Stomach (tissue), 8 donors: ENCODE measurements at regions not wholly inside any gene's neighbourhood (a gene's known extent, or its start where the extent isn't known, plus 50 kb on each side); places are given as distances from the start of the nearest gene placed in this dataset.

Experiments used
- DNase-seq, 2 donors: peaks; one replicate each; pipeline versions ENCODE4 v3.0.0 to v3.0.0-alpha.2; 2013 to 2019
- H3K27ac ChIP-seq, 5 donors: fragments of 200-600 bp in 4 of 5; sonication (generic) in 4 of 5; one replicate each; pipeline ENCODE4 v1.5.1; 2013 to 2019; ENCODE audit warnings: mild to moderate bottlenecking in 1 of 5, moderate library complexity in 1 of 5
- H3K27me3 ChIP-seq, 3 donors: fragments of 200-600 bp; sonication (generic); one replicate each; pipeline ENCODE4 v1.5.1; 2017 to 2019; ENCODE audit warnings: mixed run types in 1 of 3
- H3K36me3 ChIP-seq, 4 donors: fragments of 200-600 bp; sonication (generic); 1 replicate in 3 of 4; 2 replicates in 1 of 4; pipeline ENCODE4 v1.5.1; 2016 to 2019
- H3K4me1 ChIP-seq, 4 donors: fragments of 200-600 bp; sonication (generic); one replicate each; pipeline ENCODE4 v1.5.1; 2016 to 2019
- H3K4me3 ChIP-seq, 4 donors: fragments of 200-600 bp; sonication (generic) in 3 of 4; one replicate each; pipeline ENCODE4 v1.5.1; 2016 to 2019; ENCODE audit warnings: mild to moderate bottlenecking in 1 of 4
- H3K9me3 ChIP-seq, 4 donors: fragments of 200-600 bp; sonication (generic); one replicate each; pipeline ENCODE4 v1.5.1; 2016 to 2019
- CTCF ChIP-seq, 7 experiments: fragments of 450-650 bp in 4 of 7; fragments of 200-600 bp in 3 of 7; sonication (generic) in 3 of 7; IDR thresholded peaks; one replicate each; pipeline ENCODE4 v1.5.1; 2016 to 2019; ENCODE audit warnings: antibody characterized with exemption in 7 of 7, control low read depth in 2 of 7, mild to moderate bottlenecking in 1 of 7
- EP300 ChIP-seq: sonication (generic); formaldehyde crosslinking; IDR thresholded peaks from one replicate; pipeline ENCODE4 v1.6.1; 2017; ENCODE audit warnings: antibody characterized with exemption
- POLR2A ChIP-seq, 4 donors: fragments of 450-650 bp; IDR thresholded peaks; one replicate each; pipeline ENCODE4 v1.6.1; 2016; ENCODE audit warnings: antibody characterized with exemption in 4 of 4, control low read depth in 2 of 4, mild to moderate bottlenecking in 1 of 4, moderate library complexity in 1 of 4
- POLR2AphosphoS5 ChIP-seq, 3 donors: sonication (generic); formaldehyde crosslinking; IDR thresholded peaks; one replicate each; pipeline ENCODE4 v1.6.1; 2016; ENCODE audit warnings: antibody characterized with exemption in 3 of 3
- WGBS, 5 donors: extraction: QIAGEN DNeasy Blood & Tissue Kit in 3 of 5; methylation state at CpG; one replicate each; pipeline versions ENCODE4 v1.1.5 to v1.1.7; 2013 to 2018; 5-methylcytosine and 5-hydroxymethylcytosine counted together
- intact Hi-C: fragments of 100-400 bp; cut with DNase I; formaldehyde crosslinking; loops from one replicate; pipeline ENCODE4 v1.15.1; 2023; ENCODE audit warnings: low total_unique reads
- donor health status: healthy with polysubstance abuse.
- donor health status: Bipolar disorder and iron deficiency.
- donor health status: healthy.

DNA sequence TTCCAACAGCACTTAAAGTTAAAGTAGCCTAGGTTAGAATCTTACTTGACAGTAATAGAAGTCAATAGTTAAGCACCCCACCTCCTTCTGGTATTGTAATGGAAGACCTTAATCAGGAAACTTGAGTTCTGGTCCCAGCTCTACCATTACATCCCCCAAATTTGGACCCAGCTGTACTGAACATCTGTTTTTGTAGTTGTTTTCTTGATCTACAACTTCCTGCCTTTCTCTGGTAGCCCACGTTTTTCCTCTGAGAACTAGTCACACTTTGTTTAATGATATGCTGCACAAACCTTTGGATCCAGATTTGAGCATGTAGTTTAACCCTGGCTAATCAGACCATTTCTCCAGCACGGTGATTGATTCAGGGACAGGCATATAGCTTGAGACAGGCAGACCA, 505.0 kb downstream of the HS3ST4 start:
- intact Hi-C loops, result no loop called here
- WGBS, 5 donors, result 19 to 29% (median 25%) methylated on average over 2 of the region's 2 CpGs
- TF ChIP-seq CTCF (IDR thresholded peaks at IDR 0.05) (no peak), POLR2AphosphoS5 (IDR thresholded peaks at IDR 0.05) (no peak), EP300 (no peak), POLR2A (IDR thresholded peaks at IDR 0.05) (no peak)
- H3K27me3 ChIP-seq, result no peaks in the 10 kb centered on the region
- H3K4me1 ChIP-seq, result no peaks in the 10 kb centered on the region
- no peak for DNase-seq
- no peak overlapping the region for H3K27ac ChIP-seq
- H3K36me3 ChIP-seq, result no peaks in the 10 kb centered on the region
- H3K9me3 ChIP-seq, result no peaks in the 10 kb centered on the region
- no peak overlapping the region for H3K4me3 ChIP-seq

- Histone ChIP-seq H3K4me1 (no peaks in the 10 kb centered on the region), H3K9me3 (no peaks in the 10 kb centered on the region), H3K36me3 (no peaks in the 10 kb centered on the region), H3K27ac (no peak overlapping the region), H3K27me3 (no peaks in the 10 kb centered on the region), H3K4me3 (no peak overlapping the region)
- TF ChIP-seq EP300 (no peak), POLR2A (IDR thresholded peaks at IDR 0.05) (no peak), POLR2AphosphoS5 (IDR thresholded peaks at IDR 0.05) (no peak), CTCF (IDR thresholded peaks at IDR 0.05) (no peak)
- no peak for DNase-seq
- intact Hi-C loops, result no loop called here
- 26 to 40% (median 38%) methylated on average over 4 of the region's 4 CpGs for WGBS, 5 donors
Measured at GRCh38 chr16:26197707-26198106, 505.9 kb downstream of the HS3ST4 start.

DNA sequence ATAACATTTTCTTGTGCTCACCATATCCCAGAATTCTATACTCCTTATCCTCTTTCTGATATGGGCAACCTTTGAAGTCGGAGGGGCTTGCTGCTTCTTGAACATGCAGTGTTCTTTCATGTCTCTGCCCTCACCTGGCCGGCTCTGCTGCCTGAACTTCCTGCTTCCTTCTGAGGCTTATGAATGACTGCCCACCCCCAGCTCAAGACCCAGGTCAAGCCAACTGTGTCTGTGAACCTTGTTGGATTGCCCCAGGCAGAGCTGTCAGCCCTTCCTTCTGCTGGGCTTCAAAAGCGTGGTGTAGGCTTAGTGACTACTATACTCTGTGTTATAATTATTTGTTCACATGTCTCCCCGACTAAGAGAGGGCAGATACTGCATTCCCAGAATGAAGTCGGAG, 506.5 kb downstream of the HS3ST4 start:
- 25 to 35% (median 29%) methylated on average over 5 of the region's 5 CpGs for WGBS, 5 donors
- TF ChIP-seq EP300, result no peak
- no peak for TF ChIP-seq POLR2A (IDR thresholded peaks at IDR 0.05)
- no peak for TF ChIP-seq POLR2AphosphoS5 (IDR thresholded peaks at IDR 0.05)
- no peak for TF ChIP-seq CTCF (IDR thresholded peaks at IDR 0.05)
- no peaks in the 10 kb centered on the region for H3K27me3 ChIP-seq

GRCh38 chr16:26204138-26204537, 512.4 kb downstream of the HS3ST4 start:
- no peak for DNase-seq
- H3K27ac ChIP-seq, result no peak overlapping the region
- 70 to 79% (median 76%) methylated on average over 7 of the region's 7 CpGs for WGBS, 5 donors
- no peak overlapping the region for H3K4me3 ChIP-seq
- peaks cover 0 to 3% (median 2%) of the 10 kb centered on the region in 4 donors for H3K9me3 ChIP-seq
- no peaks in the 10 kb centered on the region for H3K27me3 ChIP-seq
- TF ChIP-seq POLR2AphosphoS5 (IDR thresholded peaks at IDR 0.05) (no peak), EP300 (no peak), CTCF (IDR thresholded peaks at IDR 0.05) (no peak), POLR2A (IDR thresholded peaks at IDR 0.05) (no peak)
- intact Hi-C loops, result loop anchor here (5.0 kb wide), 1 partner anchor 67 kb away; no protein-coding TSS in a partner anchor
- no peaks in the 10 kb centered on the region for H3K4me1 ChIP-seq
- no peaks in the 10 kb centered on the region for H3K36me3 ChIP-seq

More for the DNA sequence above, 506.5 kb downstream of the HS3ST4 start:
- Histone ChIP-seq H3K4me3 (no peak overlapping the region), H3K36me3 (no peaks in the 10 kb centered on the region), H3K9me3 (no peaks in the 10 kb centered on the region), H3K27ac (no peak overlapping the region), H3K4me1 (no peaks in the 10 kb centered on the region)
- intact Hi-C loops, result no loop called here
- no peak for DNase-seq
